SIG-M5 treated with dmso at 0.1 percent for 504 hours (cell line): ENCODE measurements at regions not wholly inside any gene's neighbourhood (a gene's known extent, or its start where the extent isn't known, plus 50 kb on each side); places are given as distances from the start of the nearest gene placed in this dataset.
"Not testable (repeated sequence)": the region's sequence is repeated elsewhere in the genome, so short reads cannot be mapped to it uniquely, and the experiment has no call there.

ENCODE experiments used
- DNase-seq: peaks from one replicate; lab custom pipeline; 2025; ENCODE audit not compliant: unreplicated experiment; lab: John Stamatoyannopoulos, UW

DNA sequence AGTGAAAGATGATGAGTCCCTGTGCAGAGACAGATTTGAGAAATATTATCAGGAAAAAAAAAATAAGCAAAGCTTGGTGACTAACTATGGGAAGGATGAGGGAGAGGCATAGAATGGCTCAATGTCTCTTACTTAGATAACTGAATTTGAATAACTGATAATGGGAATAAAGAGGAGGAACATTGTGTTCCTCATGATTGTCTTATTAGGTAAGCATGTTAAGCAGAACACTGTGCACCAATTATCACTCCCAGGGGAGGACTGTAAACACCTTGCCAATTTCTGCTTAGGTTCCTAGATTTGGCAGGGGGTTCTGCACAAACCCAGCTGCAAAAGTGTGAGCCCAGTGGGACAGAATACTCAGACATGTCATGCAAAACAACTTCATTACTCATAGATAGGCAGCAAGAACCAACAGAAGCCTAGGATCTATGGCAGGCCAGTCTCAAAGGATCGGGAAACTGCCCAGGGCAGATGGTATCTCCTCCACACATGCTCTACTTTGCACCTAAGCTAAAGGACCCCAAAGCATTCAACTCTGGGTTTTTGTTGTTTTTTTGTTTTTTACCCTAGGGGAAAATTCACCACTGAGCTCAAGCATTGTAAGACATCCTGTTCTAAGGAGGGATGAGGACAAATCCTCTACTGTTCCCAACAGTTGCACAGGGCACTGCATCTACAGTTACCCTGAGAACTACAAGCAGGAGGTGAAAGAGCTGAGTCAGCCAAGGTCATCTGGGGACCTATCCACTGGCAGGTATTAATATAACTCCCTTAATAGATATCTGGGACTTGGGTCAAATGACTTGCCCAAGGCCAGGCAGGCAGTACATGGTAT lies 907.0 kb downstream of the RAPGEF2 start:
- no peak for DNase-seq

DNA sequence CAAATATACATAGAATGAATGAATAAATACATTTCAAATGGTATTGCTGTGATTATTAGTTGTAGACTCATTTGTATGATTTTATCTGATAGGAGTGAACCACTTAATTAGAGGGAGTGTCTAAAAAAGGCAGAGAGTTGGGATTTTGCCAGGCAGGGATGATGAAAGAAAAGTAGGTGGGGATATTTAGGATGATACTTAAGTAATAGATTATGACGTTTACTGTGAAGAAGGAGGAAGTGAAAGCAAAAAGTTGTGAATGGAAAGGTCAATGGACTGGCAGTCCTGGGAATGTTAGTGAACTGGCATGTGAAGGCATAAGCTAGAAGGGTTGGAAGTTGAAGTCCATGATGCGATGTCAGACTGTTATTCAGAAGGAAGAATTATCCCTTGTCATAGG lies 917.1 kb downstream of the RAPGEF2 start:
- DNase-seq, result peak; percentile 13

DNA sequence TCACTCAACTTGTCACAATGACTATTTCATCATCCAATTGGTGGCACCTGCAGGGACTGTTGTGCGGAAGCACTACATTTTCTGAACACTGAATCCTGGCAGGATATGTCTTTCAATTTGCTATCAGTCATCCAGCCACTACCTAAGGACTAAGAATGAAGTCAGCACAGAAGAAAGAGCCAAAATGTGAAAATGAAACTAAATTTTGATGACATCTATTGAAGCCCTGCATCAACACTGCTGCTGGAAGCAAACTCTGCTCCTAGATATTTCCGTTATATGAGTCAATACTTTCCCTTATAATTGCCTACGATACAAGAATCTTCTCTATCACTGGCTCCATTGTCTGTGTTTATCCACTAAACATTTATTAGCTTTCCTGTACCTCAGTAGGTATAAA lies 917.9 kb downstream of the RAPGEF2 start:
- no peak for DNase-seq

DNA sequence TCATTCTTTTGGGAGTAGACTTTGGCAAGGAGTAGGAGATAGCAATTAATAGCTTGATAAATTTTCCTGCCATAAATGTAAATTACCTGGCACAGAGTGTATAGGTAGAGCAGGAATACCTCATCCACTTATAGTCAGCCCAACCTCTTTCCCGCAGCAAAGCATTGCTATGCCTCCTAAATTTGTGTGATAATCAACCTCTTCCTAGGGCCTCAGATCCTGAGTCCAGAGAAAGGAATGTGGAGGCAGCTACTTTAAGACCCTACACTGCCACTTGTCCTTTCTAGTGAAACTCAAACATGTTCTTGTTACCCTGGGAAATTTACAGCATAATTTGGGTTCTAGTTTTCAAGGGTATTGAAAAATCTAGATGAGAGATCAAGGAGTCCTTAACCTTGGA lies 919.0 kb downstream of the RAPGEF2 start:
- no peak for DNase-seq

DNA sequence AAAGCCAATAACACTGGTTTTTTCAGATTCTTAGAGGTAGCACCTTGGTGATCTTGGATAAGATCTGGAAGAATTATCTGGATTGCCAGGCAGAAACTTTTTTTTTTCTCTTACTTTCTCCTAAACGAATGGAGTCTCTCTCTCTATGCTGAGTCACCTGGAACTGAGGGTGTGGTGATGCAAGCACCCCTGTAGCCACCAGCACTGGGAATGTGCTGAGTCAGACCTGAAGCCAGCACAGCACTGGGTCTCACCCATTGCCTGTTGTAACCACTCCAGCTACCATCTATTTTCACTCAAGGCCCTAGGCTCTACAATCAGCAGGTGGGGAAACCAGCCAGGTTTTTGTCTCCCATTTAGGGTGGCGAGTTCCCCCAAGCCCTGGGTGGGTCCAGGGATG lies 923.8 kb downstream of the RAPGEF2 start:
- DNase-seq, result peak; percentile 38

DNA sequence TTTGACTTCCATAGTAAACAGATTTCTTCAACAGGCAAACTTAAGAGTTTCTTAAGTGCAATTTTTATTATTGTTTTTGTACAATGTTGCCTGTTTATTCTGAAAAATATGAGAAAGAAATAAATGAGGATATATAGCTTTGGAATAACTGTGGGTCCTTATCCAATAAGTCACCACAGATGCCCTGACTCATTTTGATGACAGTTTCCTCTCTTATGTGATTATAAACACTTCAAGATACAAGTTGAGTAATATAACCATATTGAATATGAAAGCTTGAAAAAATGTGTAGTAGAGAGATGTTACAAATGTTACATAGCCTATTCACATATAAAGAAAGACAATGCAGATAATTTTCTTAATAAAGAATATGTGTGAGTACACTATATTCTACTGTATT lies 931.6 kb downstream of the RAPGEF2 start:
- no peak for DNase-seq

DNA sequence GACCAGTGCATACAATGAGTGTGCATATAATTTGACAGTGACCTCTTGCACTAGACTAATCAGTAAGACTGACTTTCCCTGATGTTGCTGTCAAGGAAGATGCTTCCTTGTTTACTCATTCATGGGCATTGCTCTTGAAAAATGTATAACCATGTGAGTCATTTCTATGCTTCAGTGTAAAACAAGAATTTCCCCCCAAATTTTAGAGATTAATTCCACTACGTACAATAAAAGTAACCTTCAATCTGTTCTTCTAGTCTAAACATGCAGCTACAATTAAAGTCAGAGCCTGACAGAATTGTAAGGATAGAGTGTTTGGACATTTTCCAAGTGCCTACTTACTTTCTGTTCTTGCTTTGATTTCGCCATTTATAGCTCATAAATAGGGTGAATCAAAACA lies 935.7 kb downstream of the RAPGEF2 start:
- DNase-seq, result no peak

DNA sequence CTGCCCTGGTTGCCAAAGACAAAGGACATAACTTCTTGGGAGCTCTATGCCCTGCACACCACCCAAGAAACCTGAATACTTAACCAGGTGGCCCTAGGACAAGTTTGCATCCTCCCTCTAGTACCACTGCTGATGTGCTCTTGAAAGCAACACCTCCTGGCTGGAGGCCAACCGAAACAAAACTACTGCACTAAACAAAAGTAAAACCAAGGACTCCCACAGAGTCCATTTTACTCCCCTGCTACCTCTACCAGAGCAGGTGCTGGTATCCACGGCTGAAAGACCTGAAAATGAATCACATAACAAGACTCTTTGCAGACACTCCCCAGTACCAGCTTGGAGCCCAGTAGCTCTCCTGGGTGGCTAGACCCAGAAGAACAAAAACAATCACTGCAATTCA lies 941.8 kb downstream of the RAPGEF2 start:
- no peak for DNase-seq

DNA sequence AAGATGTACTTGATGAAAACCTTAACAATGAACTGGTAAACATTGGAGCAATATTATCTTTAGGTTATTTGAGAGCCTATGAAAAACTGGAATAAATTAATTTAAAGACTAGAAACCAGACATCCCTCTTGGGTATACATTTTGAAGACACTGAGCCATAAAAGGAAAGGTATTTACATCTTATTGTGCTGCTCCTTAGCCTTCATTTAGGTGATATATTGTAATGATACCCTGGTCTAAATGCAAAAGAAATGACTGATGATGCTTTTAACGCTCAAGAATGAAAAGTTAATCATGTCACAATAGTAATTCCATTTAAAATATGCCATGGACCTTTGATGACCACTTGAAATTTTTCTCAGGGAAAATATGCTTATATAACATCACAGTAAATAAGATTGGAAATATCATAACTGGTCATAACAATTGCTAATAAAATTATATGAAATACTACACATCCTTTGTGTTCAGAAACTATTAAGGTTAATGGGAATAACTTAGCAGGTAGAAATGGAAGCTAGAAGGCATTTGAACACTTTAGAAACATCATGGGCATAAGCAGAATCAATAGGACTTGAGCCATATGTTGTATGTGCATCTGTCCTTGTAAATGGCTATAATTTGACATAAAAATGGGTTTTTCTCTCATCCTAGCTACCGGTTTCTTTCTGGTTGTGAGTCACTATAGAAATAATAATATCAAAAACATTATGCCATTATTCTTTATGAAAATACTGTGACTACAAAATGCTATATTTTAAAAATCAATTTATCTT lies 979.7 kb downstream of the RAPGEF2 start:
- no peak for DNase-seq

DNA sequence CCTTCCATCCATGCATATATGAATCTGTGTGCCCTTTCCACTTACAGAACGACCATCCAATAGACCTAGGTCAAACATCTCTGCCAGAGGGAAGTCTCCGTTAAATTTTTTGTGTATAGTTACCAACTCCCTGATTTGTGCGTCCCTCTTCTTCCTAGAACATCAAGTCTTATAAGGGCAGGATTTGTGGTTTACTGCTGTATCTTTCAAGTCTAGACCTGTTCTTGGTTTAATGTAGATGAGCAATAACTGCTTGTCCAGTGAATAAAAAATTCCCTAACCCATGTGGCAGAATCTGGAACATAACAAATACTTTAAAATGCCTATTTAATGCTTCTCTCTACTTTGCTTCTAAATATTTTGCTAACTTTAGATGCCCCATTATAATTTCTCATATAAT lies 988.8 kb downstream of the RAPGEF2 start:
- no peak for DNase-seq

DNA sequence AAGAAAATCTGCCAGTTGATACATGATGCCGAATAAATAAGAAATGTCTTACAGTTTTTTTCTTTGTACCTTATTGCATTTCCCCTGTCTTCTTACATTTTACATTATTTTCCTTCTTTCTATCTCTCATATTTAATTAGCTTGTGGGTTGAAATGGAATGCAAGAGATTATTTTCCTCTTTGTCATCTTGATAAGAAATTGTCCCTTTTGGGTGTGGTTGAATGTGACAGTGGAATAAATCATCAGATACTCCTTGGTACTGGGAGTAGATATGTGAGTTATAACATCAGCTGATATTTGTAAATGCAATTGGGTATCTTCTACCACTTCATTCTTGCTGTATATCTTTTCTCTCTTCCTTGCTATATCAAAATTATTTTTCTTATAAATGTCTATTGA lies 997.4 kb downstream of the RAPGEF2 start:
- no peak for DNase-seq

DNA sequence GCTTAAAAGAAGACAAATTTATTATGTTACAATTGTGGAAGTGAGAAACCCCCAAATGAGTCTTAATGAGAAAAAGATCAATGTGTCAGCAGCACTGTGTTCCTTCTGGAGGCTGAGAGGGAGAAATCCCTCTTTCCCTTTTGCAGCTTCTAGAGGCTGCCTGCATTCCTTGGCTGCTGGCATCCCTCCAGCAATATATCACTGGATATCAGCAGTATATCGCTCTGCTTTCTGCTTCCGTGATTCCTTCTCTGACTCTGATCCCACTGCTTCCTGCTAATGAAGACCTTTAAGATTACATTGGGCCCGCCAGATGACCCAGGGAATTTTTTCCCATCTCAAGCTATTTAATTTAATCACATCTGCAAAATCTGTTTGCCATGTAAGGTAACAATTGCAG lies 1008.0 kb downstream of the RAPGEF2 start:
- no peak for DNase-seq

DNA sequence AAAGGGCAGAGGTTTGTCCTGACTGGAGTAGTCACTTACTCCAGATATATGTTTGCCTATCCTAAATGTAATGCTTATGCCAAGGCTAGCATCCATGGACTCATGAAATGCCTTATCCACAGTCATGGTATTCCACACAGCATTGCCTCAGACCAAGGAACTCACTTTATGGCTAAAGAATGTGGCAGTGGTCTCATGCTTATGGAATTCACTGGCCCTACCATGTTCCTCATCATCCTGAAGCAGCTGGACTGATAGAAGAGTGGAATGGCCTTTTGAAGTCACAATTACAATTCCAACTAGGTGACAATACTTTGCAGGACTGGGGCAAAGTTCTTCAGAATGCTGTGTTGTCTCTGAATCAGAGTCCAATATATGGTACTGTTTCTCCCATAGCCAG lies 1014.8 kb downstream of the RAPGEF2 start:
- DNase-seq, result no peak

DNA sequence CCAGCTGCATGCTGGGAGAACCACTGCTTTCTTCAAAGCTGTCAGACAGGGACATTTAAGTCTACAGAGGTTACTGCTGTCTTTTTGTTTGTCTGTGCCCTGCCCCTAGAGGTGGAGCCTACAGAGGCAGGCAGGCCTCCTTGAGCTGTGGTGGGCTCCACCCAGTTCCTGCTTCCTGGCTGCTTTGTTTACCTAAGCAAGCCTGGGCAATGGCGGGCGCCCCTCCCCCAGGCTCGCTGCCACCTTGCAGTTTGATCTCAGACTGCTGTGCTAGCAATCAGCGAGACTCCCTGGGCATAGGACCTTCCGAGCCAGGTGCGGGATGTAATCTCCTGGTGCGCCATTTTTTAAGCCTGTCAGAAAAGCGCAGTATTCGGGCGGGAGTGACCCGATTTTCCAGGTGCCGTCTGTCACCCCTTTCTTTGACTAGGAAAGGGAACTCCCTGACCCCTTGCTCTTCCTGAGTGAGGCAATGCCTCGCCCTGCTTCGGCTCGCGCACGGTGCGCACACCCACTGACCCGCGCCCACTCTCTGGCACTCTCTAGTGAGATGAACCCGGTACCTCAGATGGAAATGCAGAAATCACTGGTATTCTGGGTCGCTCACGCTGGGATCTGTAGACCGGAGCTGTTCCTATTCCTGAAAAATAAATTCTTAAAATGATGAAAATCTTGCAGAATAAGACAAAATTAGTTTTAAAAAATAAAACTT lies 1022.9 kb downstream of the RAPGEF2 start:
- not testable (repeated sequence) for DNase-seq

DNA sequence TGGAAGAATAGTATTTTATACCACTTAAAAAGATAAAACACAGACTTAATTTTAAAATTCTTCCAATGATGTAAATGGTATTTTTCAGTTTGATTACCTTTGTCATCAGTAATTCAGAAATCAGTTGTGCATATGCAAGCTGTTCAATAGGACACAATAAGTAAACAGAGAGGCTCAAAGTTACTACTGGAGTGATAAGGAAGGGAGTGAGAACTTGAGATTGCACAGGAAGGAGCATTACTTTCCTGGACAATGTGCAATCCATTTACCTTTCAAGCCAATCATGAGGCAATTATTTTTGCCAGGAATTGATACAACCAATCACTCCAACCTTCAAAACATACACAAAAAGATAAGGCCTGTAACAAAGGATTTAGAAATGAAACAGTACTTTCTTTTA lies 1024.3 kb downstream of the RAPGEF2 start:
- no peak for DNase-seq

DNA sequence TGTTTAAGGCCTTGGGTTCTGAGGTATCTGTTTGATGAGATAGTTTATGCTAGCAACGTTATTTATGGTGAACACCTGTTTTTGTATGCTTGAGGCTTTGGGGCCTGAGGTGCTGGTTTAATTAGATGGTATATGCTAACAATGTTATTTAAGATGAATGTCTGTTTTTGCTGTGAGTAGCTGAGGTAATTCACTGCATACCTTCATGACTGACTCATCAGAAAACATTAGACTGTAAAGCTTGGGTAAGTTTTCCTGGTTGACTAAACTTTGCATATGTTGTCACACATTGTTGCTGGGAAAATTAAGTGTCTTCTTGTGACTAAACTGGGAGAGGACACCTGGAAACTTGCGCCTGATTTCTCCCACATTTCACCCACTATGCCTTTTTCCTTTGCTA lies 1026.6 kb downstream of the RAPGEF2 start:
- peak; percentile 16 for DNase-seq

DNA sequence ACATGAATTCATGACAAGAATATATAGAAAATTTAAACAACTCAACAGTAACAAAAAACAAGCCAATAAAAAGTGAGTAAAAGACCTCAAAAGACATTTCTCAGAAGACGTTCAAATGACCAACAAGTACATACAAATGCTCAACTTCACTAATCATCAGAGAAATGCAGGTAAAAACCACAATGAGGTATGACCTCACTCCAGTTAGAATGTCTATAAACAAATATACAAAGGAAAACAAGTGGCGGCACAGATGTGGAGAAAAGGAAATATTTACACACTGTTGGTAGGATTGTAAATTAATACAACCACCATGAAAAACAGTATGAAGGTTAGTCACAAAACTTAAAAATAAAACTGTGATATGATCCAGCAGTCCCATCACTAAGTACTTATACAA lies 1033.1 kb downstream of the RAPGEF2 start:
- no peak for DNase-seq

DNA sequence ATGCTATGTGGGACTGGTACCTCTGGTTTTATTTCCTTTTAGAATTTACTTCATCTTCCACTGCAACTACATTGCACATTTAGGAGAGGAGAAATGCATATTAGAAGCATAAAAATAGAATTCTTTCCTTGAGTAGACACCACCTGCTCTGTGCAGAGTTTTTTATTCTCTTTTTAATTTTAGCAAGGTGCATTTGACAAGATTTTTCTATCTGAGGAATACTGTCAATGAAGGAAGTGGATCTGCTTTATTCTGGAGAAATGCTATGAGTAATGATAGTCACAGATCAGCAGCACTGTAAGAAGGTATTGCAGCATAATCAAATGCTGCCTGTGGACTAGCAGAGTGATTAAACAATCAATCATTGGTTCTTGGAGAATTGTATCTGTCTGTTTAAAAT lies 1038.3 kb downstream of the RAPGEF2 start:
- no peak for DNase-seq

DNA sequence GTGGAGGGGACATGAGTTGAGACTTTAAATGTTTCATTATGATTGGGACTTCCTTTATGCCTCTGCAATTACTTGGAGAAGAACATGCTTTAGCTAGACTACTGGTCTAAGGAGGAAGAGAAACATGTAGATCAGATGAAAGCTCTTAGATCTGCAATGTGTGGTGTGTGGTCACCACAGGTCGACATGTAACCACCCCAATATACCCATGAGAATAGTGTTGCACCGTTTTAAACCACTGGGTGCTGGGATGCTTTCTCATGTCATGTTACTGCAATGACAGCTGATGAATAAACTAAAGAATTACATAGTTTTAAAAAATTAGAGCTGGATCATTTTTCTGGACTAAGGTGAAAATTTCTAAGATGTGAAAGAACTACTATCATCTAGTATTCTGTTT lies 1039.7 kb downstream of the RAPGEF2 start:
- no peak for DNase-seq

DNA sequence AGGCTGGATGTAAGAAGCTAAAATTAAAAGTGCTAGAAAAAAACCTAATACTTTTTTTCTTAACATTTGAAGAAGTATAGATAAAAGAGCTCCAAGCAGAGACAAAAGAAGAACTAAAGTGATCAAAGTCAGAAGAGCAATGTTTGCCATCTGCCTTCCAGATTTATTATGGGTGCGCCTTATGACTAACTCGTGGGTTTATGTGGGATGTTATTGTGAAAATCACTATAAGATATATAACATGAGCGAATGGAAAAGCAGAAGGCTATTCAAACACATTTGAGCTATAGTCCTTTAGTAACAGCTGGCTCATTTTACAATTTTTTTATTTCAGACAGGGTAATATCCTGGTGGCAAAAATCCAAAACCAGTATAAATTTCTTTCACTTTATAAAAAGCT lies 1040.7 kb downstream of the RAPGEF2 start:
- DNase-seq, result no peak

DNA sequence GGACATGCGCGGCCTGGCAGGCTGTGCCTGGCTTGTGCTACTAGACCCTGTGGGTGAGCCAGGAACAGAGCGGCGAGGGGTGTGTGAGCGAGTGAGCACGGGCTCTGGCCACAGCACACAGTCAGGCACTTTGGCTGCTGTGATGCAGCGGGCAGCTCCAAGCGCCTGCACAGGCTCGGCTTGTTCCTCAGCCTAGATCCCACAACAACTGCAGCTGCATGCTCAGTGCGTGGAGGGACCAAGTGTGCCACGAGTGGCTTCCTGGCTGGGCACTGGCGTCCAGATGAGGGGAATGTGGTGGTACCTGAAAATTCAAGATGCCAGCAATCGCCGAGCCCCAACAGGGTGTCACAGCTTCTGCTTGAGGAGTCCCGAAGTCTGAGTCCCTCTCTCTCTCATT lies 1056.6 kb downstream of the RAPGEF2 start:
- DNase-seq, result no peak

DNA sequence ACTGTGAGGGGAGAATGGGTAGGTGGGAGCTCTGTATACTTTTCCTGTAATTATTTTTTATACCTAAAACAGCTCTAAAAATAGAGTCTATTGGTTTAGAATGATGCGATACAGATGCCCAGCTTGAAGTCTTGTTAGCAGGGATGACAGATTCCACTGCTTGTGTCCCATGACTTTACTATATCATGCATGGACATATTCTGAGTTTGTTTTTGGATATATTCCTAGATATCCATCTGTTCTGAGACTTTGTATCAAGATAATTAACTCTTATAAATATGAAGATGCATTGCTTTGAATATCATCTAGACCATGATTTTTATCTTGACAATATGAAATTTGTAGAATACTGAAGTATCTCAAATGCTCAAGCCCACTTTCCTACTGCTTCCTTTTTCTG lies 1058.1 kb downstream of the RAPGEF2 start:
- no peak for DNase-seq
